Choroid plexus epithelial cell (primary cell): ENCODE measurements at regions not wholly inside any gene's neighbourhood (a gene's known extent, or its start where the extent isn't known, plus 50 kb on each side); places are given as distances from the start of the nearest gene placed in this dataset.
"Not testable (repeated sequence)": the region's sequence is repeated elsewhere in the genome, so short reads cannot be mapped to it uniquely, and the experiment has no call there.

Source experiments
- DNase-seq: peaks from one replicate; pipeline ENCODE4 v3.0.0-alpha.2; 2010; ENCODE audit warnings: low read depth
- H3K4me3 ChIP-seq: 2 replicates; pipeline ENCODE4 v1.5.1; 2011; ENCODE audit warnings: low read depth, mild to moderate bottlenecking, control low read depth, low read length, moderate library complexity

- peak overlapping the region; percentile 44 for H3K4me3 ChIP-seq
Observed at GRCh38 chr1:143424491-143425032, 547.2 kb downstream of the FAM72C start.

GRCh38 chr1:143423832-143424231 is 548.0 kb downstream of the FAM72C start:
- DNase-seq = not testable (repeated sequence)

More at GRCh38 chr1:143424491-143425032, 547.2 kb downstream of the FAM72C start:
- not testable (repeated sequence) for DNase-seq

GRCh38 chr1:143421290-143421689 is 550.5 kb downstream of the FAM72C start:
- DNase-seq, H3K4me3 ChIP-seq: not testable (repeated sequence)

More at GRCh38 chr1:143423832-143424231, 548.0 kb downstream of the FAM72C start:
- H3K4me3 ChIP-seq = peak overlapping the region; percentile 26
